HEK293 (cell line): ENCODE measurements at regions not wholly inside any gene's neighbourhood (a gene's known extent, or its start where the extent isn't known, plus 50 kb on each side); places are given as distances from the start of the nearest gene placed in this dataset.
A peak's percentile ranks its signal among the peaks of the same experiment; 100 is the strongest.

Experiments
- CTCF ChIA-PET: fragments of 350-600 bp; formaldehyde crosslinking; extraction: SDS; loops from one replicate; lab custom pipeline; 2021; ENCODE audit warnings: antibody characterized with exemption; lab: Yijun Ruan, JAX
- POLR2A ChIA-PET: fragments of 300-600 bp; formaldehyde crosslinking; extraction: SDS; loops from one replicate; lab custom pipeline; 2020; ENCODE audit warnings: antibody characterized with exemption, inconsistent platforms; lab: Yijun Ruan, JAX
- H3K27ac ChIP-seq: fragments of 200-500 bp; sonication (Bioruptor generic); 2 replicates; pipeline ENCODE4 v1.5.1; 2014; ENCODE audit warnings: low read depth, low read length, control low read depth, inconsistent platforms; ENCODE audit errors: extremely low read depth
- H3K36me3 ChIP-seq, 2 experiments: fragments of 200-500 bp in 1 of 2; sonication (Bioruptor generic) in 1 of 2; 1 replicate in 1 of 2; 2 replicates in 1 of 2; pipeline ENCODE4 v1.5.1; 2014 to 2017; ENCODE audit warnings: inconsistent platforms in 2 of 2, low read length in 2 of 2; ENCODE audit not compliant: control insufficient read depth in 2 of 2, insufficient read depth in 1 of 2
- H3K4me1 ChIP-seq: fragments of 200-500 bp; sonication (Bioruptor generic); 2 replicates; pipeline ENCODE4 v1.5.1; 2014; ENCODE audit warnings: mild to moderate bottlenecking, low read length, inconsistent platforms; ENCODE audit not compliant: control insufficient read depth, insufficient read depth
- H3K4me3 ChIP-seq: 2 replicates; pipeline ENCODE4 v1.5.1; 2011; ENCODE audit warnings: low read depth, mild to moderate bottlenecking, control low read depth, low read length, moderate library complexity
- H3K9me3 ChIP-seq: fragments of 200-500 bp; sonication (Bioruptor generic); 2 replicates; pipeline ENCODE4 v1.5.1; 2014; ENCODE audit warnings: low read depth, low read length, inconsistent platforms; ENCODE audit not compliant: control insufficient read depth, insufficient read depth
- FEZF1 ChIP-seq: fragments of 450-650 bp; formaldehyde crosslinking; IDR thresholded peaks from 2 replicates; pipeline ENCODE4 v1.5.1; 2016; ENCODE audit warnings: missing biosample characterization, missing genetic modification characterization
- MEIS1 ChIP-seq: sonication (generic); formaldehyde crosslinking; IDR thresholded peaks from 2 replicates; pipeline ENCODE4 v1.8.1; 2022; ENCODE audit warnings: missing genetic modification reagents, mild to moderate bottlenecking, borderline replicate concordance
- SCRT2 ChIP-seq: fragments of 450-650 bp; formaldehyde crosslinking; IDR thresholded peaks from 2 replicates; pipeline ENCODE4 v1.5.1; 2016; ENCODE audit warnings: missing biosample characterization, missing genetic modification characterization
- WT1 ChIP-seq: fragments of 450-650 bp; formaldehyde crosslinking; IDR thresholded peaks from 2 replicates; pipeline ENCODE4 v1.5.1; 2016; ENCODE audit warnings: missing biosample characterization, missing genetic modification characterization
- ZFP69B ChIP-seq: fragments of 450-650 bp; formaldehyde crosslinking; IDR thresholded peaks from 2 replicates; pipeline ENCODE4 v1.5.1; 2016; ENCODE audit warnings: missing biosample characterization, missing genetic modification characterization
- ZNF10 ChIP-seq: fragments of 450-650 bp; formaldehyde crosslinking; IDR thresholded peaks from 2 replicates; pipeline ENCODE4 v1.5.1; 2017; ENCODE audit warnings: missing biosample characterization, missing genetic modification characterization
- ZNF416 ChIP-seq: fragments of 450-650 bp; formaldehyde crosslinking; IDR thresholded peaks from 2 replicates; pipeline ENCODE4 v1.5.1; 2016; ENCODE audit warnings: missing biosample characterization, missing genetic modification characterization
- ZNF423 ChIP-seq: fragments of 450-650 bp; formaldehyde crosslinking; IDR thresholded peaks from 2 replicates; pipeline ENCODE4 v1.5.1; 2016; ENCODE audit warnings: missing biosample characterization, missing genetic modification characterization
- ZNF670 ChIP-seq: fragments of 450-650 bp; formaldehyde crosslinking; IDR thresholded peaks from 2 replicates; pipeline ENCODE4 v1.5.1; 2016; ENCODE audit warnings: missing biosample characterization, missing genetic modification characterization, low read depth
- ZNF776 ChIP-seq: fragments of 450-650 bp; formaldehyde crosslinking; IDR thresholded peaks from 2 replicates; pipeline ENCODE4 v1.5.0; 2017; ENCODE audit warnings: missing biosample characterization, missing genetic modification characterization, borderline replicate concordance
- ZNF830 ChIP-seq: fragments of 450-650 bp; IDR thresholded peaks from 2 replicates; pipeline ENCODE4 v1.5.0; 2018; ENCODE audit warnings: missing biosample characterization, missing genetic modification characterization, low read depth, mild to moderate bottlenecking, moderate library complexity
- TF ChIP-seq, protein P1 (sequence below): fragments of 450-650 bp; formaldehyde crosslinking; IDR thresholded peaks from 2 replicates; pipeline ENCODE4 v1.5.1; 2016; ENCODE audit warnings: missing biosample characterization, missing genetic modification characterization
- TF ChIP-seq, protein P2 (sequence below): fragments of 450-650 bp; formaldehyde crosslinking; IDR thresholded peaks from 2 replicates; pipeline ENCODE4 v1.5.1; 2016; ENCODE audit warnings: missing biosample characterization, missing genetic modification characterization
- TF ChIP-seq, protein P3 (sequence below): fragments of 450-650 bp; formaldehyde crosslinking; IDR thresholded peaks from 2 replicates; pipeline ENCODE4 v1.5.0; 2017; ENCODE audit warnings: missing biosample characterization, missing genetic modification characterization, borderline replicate concordance
- TF ChIP-seq, protein P4 (sequence below): fragments of 450-650 bp; formaldehyde crosslinking; IDR thresholded peaks from 2 replicates; pipeline ENCODE4 v1.5.1; 2016; ENCODE audit warnings: missing biosample characterization, missing genetic modification characterization

DNA sequence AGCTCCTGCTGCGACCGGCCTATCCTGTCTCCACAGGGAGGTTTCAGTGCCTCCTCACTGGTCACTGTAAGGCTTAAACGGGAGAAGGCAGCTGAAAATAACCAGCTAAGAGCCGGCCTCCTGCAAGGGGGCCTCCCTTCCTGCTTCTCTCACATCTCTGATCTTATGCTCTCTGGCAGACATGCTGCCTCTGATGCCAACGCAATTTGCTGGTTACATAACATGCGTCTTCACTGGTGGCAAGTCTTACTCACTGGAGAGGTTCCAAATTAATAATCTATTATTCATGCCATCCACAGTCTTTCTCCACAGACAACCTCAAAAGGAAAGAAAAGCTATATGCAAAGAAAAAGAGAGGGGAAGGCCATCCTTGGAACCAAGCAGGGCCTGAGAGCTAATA lies 91.8 kb upstream of the LRFN2 start:
- TF ChIP-seq, protein P1, sequence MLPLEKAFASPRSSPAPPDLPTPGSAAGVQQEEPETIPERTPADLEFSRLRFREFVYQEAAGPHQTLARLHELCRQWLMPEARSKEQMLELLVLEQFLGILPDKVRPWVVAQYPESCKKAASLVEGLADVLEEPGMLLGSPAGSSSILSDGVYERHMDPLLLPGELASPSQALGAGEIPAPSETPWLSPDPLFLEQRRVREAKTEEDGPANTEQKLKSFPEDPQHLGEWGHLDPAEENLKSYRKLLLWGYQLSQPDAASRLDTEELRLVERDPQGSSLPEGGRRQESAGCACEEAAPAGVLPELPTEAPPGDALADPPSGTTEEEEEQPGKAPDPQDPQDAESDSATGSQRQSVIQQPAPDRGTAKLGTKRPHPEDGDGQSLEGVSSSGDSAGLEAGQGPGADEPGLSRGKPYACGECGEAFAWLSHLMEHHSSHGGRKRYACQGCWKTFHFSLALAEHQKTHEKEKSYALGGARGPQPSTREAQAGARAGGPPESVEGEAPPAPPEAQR (tag by site-specific recombination) = no peak
- no peak for TF ChIP-seq ZNF670 (tag by site-specific recombination)
- TF ChIP-seq MEIS1 (CRISPR knock-in tag) = no peak
- Histone ChIP-seq H3K27ac (no peak overlapping the region), H3K9me3 (no peaks in the 10 kb centered on the region), H3K4me3 (no peak overlapping the region), H3K36me3 (no peaks in the 10 kb centered on the region), H3K4me1 (no peaks in the 10 kb centered on the region)
- POLR2A ChIA-PET = no interaction called here
- CTCF ChIA-PET = interaction anchor here (0.5 to 0.7 kb wide), 4 partner anchors 18 to 1829 kb away, joined by 3 to 4 read pairs (median 3); no protein-coding TSS in a partner anchor

DNA sequence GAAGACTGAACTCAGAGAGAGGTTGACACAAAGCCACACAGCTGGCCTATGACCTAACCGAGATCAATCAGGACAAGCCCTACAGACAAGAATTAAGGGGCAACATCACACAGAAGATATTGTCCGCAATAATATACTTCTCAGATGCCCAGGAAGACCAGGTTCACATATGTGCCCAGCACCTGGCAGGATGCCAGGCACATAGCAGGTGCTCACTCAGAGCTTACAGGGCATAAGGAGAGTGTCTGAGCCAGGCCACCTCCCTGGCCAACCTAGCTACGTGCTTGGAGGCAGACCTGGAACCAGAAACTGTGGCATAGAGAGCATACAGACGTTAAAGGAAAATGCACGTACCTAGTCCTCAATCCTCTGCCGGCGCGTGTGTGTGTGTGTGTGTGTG lies 87.0 kb upstream of the LRFN2 start:
- H3K4me3 ChIP-seq = no peak overlapping the region
- TF ChIP-seq, protein P2, sequence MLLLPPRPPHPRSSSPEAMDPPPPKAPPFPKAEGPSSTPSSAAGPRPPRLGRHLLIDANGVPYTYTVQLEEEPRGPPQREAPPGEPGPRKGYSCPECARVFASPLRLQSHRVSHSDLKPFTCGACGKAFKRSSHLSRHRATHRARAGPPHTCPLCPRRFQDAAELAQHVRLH = no peak
- TF ChIP-seq ZNF10 (tag by site-specific recombination) (no peak), FEZF1 (tag by site-specific recombination) (no peak), ZFP69B (no peak), ZNF416 (tag by site-specific recombination) (no peak), ZNF423 (tag by site-specific recombination) (no peak), SCRT2 (tag by site-specific recombination) (no peak), ZNF776 (tag by site-specific recombination) (no peak), ZNF830 (tag by site-specific recombination) (no peak)
- TF ChIP-seq, protein P3, sequence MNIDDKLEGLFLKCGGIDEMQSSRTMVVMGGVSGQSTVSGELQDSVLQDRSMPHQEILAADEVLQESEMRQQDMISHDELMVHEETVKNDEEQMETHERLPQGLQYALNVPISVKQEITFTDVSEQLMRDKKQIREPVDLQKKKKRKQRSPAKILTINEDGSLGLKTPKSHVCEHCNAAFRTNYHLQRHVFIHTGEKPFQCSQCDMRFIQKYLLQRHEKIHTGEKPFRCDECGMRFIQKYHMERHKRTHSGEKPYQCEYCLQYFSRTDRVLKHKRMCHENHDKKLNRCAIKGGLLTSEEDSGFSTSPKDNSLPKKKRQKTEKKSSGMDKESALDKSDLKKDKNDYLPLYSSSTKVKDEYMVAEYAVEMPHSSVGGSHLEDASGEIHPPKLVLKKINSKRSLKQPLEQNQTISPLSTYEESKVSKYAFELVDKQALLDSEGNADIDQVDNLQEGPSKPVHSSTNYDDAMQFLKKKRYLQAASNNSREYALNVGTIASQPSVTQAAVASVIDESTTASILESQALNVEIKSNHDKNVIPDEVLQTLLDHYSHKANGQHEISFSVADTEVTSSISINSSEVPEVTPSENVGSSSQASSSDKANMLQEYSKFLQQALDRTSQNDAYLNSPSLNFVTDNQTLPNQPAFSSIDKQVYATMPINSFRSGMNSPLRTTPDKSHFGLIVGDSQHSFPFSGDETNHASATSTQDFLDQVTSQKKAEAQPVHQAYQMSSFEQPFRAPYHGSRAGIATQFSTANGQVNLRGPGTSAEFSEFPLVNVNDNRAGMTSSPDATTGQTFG (tag by site-specific recombination) = no peak
- no peak overlapping the region for H3K27ac ChIP-seq
- CTCF ChIA-PET = interaction anchor here (0.7 kb wide), 1 partner anchor 26 kb away, joined by 3 read pairs; no protein-coding TSS in a partner anchor
- no peaks in the 10 kb centered on the region for H3K9me3 ChIP-seq
- POLR2A ChIA-PET = no interaction called here
- H3K36me3 ChIP-seq = no peaks in the 10 kb centered on the region
- H3K4me1 ChIP-seq = no peaks in the 10 kb centered on the region

DNA sequence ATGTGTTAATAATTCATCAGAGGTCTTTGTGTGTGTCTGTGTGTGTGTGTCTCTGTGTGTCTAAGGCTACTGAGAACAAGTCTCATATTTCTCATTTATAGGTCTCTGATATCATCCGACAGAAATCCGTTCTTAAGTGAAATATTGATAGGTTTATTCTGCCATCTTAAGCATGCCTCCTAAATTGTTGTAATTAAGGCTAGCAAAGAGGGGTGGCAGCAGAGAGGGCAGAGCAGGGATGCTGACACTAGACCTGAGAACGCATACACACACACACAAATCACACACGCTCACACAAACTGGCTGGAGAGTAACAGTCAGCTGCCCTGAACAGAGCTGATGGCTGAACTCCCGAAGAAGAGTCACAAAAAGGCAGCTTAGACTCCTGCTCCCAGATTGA lies 84.9 kb upstream of the LRFN2 start:
- TF ChIP-seq, protein P4, sequence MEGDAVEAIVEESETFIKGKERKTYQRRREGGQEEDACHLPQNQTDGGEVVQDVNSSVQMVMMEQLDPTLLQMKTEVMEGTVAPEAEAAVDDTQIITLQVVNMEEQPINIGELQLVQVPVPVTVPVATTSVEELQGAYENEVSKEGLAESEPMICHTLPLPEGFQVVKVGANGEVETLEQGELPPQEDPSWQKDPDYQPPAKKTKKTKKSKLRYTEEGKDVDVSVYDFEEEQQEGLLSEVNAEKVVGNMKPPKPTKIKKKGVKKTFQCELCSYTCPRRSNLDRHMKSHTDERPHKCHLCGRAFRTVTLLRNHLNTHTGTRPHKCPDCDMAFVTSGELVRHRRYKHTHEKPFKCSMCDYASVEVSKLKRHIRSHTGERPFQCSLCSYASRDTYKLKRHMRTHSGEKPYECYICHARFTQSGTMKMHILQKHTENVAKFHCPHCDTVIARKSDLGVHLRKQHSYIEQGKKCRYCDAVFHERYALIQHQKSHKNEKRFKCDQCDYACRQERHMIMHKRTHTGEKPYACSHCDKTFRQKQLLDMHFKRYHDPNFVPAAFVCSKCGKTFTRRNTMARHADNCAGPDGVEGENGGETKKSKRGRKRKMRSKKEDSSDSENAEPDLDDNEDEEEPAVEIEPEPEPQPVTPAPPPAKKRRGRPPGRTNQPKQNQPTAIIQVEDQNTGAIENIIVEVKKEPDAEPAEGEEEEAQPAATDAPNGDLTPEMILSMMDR (tag by site-specific recombination) = 0 out of 2 replicates have a peak, but pooled peaks have one; percentile 15
- no peak for TF ChIP-seq WT1 (tag by site-specific recombination)
- H3K36me3 ChIP-seq = no peaks in the 10 kb centered on the region
- no peaks in the 10 kb centered on the region for H3K4me1 ChIP-seq
- no peak overlapping the region for H3K4me3 ChIP-seq
- ChIA-PET CTCF (no interaction called here), POLR2A (no interaction called here)
- H3K9me3 ChIP-seq = no peaks in the 10 kb centered on the region
- H3K27ac ChIP-seq = no peak overlapping the region
